MCF 10A (cell line): ENCODE measurements at regions not wholly inside any gene's neighbourhood (a gene's known extent, or its start where the extent isn't known, plus 50 kb on each side); places are given as distances from the start of the nearest gene placed in this dataset.

Experiments used
- BruUV-seq: library from RNA; stranded (reverse); fragments of 400-500 nt; replicated peaks from 2 replicates; lab custom pipeline; 2021; lab: Mats Ljungman, UMichigan
- CTCF ChIA-PET: fragments of 300-600 bp; sonication (Branson Sonifier 250); formaldehyde crosslinking; extraction: SDS; loops from one replicate; lab custom pipeline; 2021; ENCODE audit warnings: antibody characterized with exemption, inconsistent platforms; lab: Yijun Ruan, JAX
- POLR2A ChIA-PET: fragments of 300-600, 350-650 bp; sonication (Branson Sonifier 250); formaldehyde crosslinking; extraction: SDS; loops from one replicate; lab custom pipeline; 2020; ENCODE audit warnings: antibody characterized with exemption, inconsistent platforms; lab: Yijun Ruan, JAX
- DNase-seq: peaks from one replicate; pipeline ENCODE4 v3.0.0-alpha.2; 2018; ENCODE audit not compliant: unreplicated experiment
- H3K27ac Mint-ChIP-seq: one replicate; pipeline ENCODE4 v1.8.0; 2022; ENCODE audit warnings: mild to moderate bottlenecking, low read depth, mixed read lengths; ENCODE audit not compliant: unreplicated experiment
- H3K27me3 Mint-ChIP-seq: one replicate; pipeline ENCODE4 v1.8.0; 2022; ENCODE audit warnings: mixed read lengths; ENCODE audit not compliant: insufficient read depth, unreplicated experiment
- H3K36me3 Mint-ChIP-seq: one replicate; pipeline ENCODE4 v1.8.0; 2022; ENCODE audit warnings: mild to moderate bottlenecking, moderate library complexity, mixed read lengths; ENCODE audit not compliant: insufficient read depth, unreplicated experiment
- H3K4me1 Mint-ChIP-seq: one replicate; pipeline ENCODE4 v1.8.0; 2022; ENCODE audit warnings: mixed read lengths; ENCODE audit not compliant: insufficient read depth, unreplicated experiment
- H3K4me3 Mint-ChIP-seq: one replicate; pipeline ENCODE4 v1.8.0; 2022; ENCODE audit warnings: mild to moderate bottlenecking, moderate library complexity, mixed read lengths; ENCODE audit not compliant: unreplicated experiment
- H3K9me3 Mint-ChIP-seq: one replicate; pipeline ENCODE4 v1.8.0; 2022; ENCODE audit warnings: mixed read lengths; ENCODE audit not compliant: unreplicated experiment
- intact Hi-C: fragments of 100-400 bp; cut with micrococcal nuclease; formaldehyde crosslinking; loops from 2 replicates; pipeline ENCODE4 v1.14.1; 2022
- TF ChIP-seq, protein P1 (sequence below): fragments of 200-600 bp; IDR thresholded peaks from one replicate; pipeline ENCODE4 v1.8.0; 2022; ENCODE audit warnings: antibody characterized with exemption, mild to moderate bottlenecking; ENCODE audit not compliant: unreplicated experiment

DNA sequence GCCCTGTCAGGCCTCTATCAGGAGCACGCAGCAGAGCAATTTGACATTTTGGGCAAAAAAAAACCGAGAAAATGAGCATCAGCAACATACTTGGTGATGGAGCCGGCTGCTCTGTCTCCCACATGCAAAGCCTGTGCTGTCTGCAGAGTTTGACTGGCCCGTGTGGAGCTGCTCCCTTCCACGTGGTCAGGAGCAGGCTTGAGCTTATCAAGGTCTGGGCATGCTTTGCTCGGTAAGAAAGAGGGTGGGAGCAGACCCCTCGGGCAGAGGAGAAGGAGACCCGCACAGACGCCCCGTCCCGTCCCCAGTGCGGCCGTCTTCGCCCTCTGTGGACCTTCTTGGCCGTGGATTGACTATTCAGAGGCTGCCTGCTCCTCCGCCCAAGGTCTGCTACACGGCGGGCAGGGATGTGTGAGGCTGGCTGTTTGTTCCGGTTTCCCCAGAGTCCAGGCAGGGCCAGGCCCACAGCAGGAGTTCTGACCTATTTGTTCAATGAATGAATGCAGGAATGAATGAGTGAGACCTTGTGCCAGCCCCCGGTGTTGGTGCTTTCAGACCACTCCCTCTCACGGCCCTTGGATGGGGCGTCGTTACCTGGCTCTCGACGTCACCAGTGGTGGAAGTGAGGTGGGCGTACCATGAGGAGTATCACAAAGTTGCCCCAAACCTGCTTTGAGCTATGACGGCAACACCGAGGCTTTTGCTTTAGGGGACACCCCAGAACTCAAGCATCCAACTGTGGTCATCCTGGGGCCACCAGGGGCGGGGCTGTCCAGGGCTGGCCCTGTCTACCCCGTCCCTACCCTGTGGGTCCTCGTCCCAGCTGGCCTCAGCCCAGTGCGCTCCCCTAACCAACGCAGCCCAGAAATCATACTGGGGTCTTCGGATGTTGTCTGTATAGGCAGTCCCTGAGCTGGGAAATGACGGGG lies 54.7 kb upstream of the ADRA2C start:
- no peak for DNase-seq
- Mint-ChIP-seq H3K36me3 (no peaks in the 10 kb centered on the region), H3K27ac (no peak overlapping the region), H3K9me3 (no peaks in the 10 kb centered on the region), H3K27me3 (peaks cover 10% of the 10 kb centered on the region), H3K4me1 (no peaks in the 10 kb centered on the region), H3K4me3 (no peak overlapping the region)
- POLR2A ChIA-PET = no interaction called here
- intact Hi-C loops = no loop called here
- CTCF ChIA-PET = no interaction called here
- TF ChIP-seq, protein P1, sequence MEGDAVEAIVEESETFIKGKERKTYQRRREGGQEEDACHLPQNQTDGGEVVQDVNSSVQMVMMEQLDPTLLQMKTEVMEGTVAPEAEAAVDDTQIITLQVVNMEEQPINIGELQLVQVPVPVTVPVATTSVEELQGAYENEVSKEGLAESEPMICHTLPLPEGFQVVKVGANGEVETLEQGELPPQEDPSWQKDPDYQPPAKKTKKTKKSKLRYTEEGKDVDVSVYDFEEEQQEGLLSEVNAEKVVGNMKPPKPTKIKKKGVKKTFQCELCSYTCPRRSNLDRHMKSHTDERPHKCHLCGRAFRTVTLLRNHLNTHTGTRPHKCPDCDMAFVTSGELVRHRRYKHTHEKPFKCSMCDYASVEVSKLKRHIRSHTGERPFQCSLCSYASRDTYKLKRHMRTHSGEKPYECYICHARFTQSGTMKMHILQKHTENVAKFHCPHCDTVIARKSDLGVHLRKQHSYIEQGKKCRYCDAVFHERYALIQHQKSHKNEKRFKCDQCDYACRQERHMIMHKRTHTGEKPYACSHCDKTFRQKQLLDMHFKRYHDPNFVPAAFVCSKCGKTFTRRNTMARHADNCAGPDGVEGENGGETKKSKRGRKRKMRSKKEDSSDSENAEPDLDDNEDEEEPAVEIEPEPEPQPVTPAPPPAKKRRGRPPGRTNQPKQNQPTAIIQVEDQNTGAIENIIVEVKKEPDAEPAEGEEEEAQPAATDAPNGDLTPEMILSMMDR = no peak
- no TSS peak for BruUV-seq

DNA sequence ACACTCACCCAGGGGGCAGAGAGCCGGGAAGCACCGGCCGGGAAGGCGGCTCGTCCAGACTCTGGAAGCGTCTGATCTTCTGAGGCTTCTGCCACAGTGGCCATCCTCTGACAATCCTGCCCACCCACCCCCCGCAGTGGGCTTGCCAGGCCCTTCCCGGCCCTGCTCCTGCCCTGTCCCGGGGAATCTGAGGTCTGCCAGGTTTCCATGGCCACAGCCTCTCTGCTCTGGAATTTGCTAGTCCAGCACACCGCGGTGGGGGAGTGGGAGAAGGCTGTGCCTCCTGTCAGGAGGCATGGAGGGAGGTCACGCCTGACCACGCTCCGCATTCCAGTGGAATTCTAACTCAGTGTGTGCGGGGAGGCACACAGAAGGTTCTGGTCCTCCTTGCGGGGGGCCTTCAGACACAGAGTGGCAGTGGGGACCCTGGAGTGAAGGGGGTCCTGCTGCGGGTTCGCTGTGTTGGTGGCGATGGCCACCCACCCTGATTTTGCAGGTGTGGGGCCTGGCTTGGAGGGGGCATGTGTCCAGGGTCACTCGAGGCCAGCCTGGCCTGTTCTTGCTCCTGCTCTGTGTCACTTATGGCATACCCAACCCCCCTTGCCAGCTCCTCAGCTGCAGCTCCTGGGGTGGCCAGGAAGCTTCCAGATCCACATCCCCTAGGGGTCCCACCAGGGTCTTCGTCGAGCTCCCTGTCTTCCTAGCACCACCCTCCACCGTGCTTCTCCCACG lies 55.6 kb upstream of the ADRA2C start:
- ChIA-PET CTCF (no interaction called here), POLR2A (interaction anchor here (0.6 kb wide), 1 partner anchor 17 kb away, joined by 3 read pairs; no protein-coding TSS in a partner anchor)
- intact Hi-C loops = no loop called here
- Mint-ChIP-seq H3K27ac (no peak overlapping the region), H3K36me3 (no peaks in the 10 kb centered on the region), H3K4me3 (no peak overlapping the region), H3K9me3 (no peaks in the 10 kb centered on the region), H3K27me3 (peaks cover 18% of the 10 kb centered on the region), H3K4me1 (no peaks in the 10 kb centered on the region)
- no peak for DNase-seq
- TF ChIP-seq, protein P1 = no peak
- BruUV-seq = no TSS peak

DNA sequence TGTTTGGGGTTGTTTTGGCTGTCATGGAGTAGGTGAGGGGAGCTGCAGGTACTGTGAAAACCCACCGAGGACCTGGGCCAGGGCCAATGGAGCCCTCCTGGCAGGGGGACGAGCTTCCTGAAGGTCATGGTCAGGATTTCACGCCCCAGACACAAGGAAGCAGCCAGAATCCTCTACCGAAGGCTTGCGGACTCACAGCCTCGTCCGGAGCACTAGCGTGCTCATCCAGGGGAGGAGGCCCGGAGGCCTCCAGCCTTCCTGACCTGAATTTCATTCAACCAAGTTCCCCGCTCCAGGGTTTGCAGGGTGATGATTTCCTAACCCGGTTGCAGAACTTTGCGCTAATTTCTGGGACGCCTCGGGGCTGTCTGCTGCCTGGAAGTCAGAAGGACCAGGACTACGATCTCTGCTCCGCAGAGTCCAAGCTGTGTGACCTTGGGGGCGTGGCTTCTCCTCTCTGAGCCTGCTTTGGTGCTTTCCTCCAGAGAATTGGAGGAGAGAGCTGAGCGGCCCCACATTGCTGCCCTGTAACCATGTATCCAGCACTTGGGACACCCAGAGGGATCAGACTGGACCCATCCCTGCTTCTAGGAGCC lies 56.2 kb upstream of the ADRA2C start:
- no peak overlapping the region for H3K4me3 Mint-ChIP-seq
- DNase-seq = no peak
- no TSS peak for BruUV-seq
- peaks cover 23% of the 10 kb centered on the region for H3K27me3 Mint-ChIP-seq
- H3K36me3 Mint-ChIP-seq = no peaks in the 10 kb centered on the region
- POLR2A ChIA-PET = interaction anchor here (0.6 kb wide), 1 partner anchor 17 kb away, joined by 3 read pairs; no protein-coding TSS in a partner anchor
- H3K27ac Mint-ChIP-seq = no peak overlapping the region
- H3K9me3 Mint-ChIP-seq = no peaks in the 10 kb centered on the region
- intact Hi-C loops = no loop called here
- TF ChIP-seq, protein P1 = no peak
- CTCF ChIA-PET = no interaction called here
- H3K4me1 Mint-ChIP-seq = no peaks in the 10 kb centered on the region
